ENCODE measurements at regions not wholly inside any gene's neighbourhood (a gene's known extent, or its start where the extent isn't known, plus 50 kb on each side); places are given as distances from the start of the nearest gene placed in this dataset.
"Not testable (repeated sequence)": the region's sequence is repeated elsewhere in the genome, so short reads cannot be mapped to it uniquely, and the experiment has no call there.

GRCh38 chr10:109308971-109309370, 614.3 kb downstream of the XPNPEP1 start:
- no peak overlapping the region for H3K9ac ChIP-seq
- in situ Hi-C loops (cut with MboI), result no loop called here
- H3K36me3 ChIP-seq (ENCODE audit: low read depth), result no peaks in the 10 kb centered on the region
- peaks cover 10% of the 10 kb centered on the region; the same call in 1 of the 2 replicates for H3K4me1 ChIP-seq (ENCODE audit: insufficient read depth)
- no peaks in the 10 kb centered on the region for H3K27me3 ChIP-seq (replicated peaks; ENCODE audit: insufficient read depth)
- H3K4me3 ChIP-seq, result no peak overlapping the region
- no peaks in the 10 kb centered on the region for H3F3A ChIP-seq (ENCODE audit: insufficient read depth)
- H2AFZ ChIP-seq, result no peak overlapping the region
- H3K27ac ChIP-seq, result no peak overlapping the region
- H4K20me1 ChIP-seq (ENCODE audit: insufficient read depth), result no peaks in the 10 kb centered on the region
- no peaks in the 10 kb centered on the region for H3K9me3 ChIP-seq (ENCODE audit: low read depth)
- no peaks in the 10 kb centered on the region for H3K79me2 ChIP-seq (ENCODE audit: insufficient read depth)
- DNase-seq, result no peak
- 60 to 61% methylated on average over 6 of the region's 6 CpGs for WGBS, 2 experiments (ENCODE audit: low coverage in 1 of 2, low lambda C conversion rate in 2 of 2, missing lambda C conversion rate in 2 of 2)
- H3K4me2 ChIP-seq (ENCODE audit: unreplicated experiment), result no peak overlapping the region
- TF ChIP-seq EZH2phosphoT487 (IDR thresholded peaks at IDR 0.05; ENCODE audit: insufficient read depth, low read depth), result no peak
- TF ChIP-seq EZH2 (IDR thresholded peaks at IDR 0.05; ENCODE audit: insufficient read depth, poor library complexity, severe bottlenecking), result no peak
- 0 out of 2 replicates have a peak, but pooled peaks cover 4% of the 10 kb centered on the region for H3K9me2 ChIP-seq (ENCODE audit: insufficient read depth)

GRCh38 chr10:109307102-109307501, 616.2 kb downstream of the XPNPEP1 start:
- 83 to 91% methylated on average over 5 of the region's 5 CpGs for WGBS, 2 experiments (ENCODE audit: low coverage in 1 of 2, low lambda C conversion rate in 2 of 2, missing lambda C conversion rate in 2 of 2)

DNA sequence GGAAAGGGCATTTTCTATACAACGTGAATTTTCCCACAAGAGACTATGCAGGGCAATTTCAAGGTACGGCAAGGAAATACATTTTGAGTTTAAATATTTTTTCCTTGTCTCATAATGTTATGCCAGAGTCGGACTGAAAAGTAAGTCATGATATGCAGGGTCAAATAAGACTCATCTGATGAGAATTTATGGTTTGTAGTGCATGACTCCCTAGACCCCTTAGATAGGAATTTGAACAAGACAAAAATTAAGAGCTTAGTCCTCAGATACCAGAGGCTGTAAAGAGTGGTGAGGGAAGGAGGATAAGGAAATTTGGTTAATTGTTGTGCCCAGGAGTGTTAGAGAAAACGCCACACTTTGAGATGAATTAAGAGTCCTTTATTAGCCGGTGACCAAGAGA, 616.6 kb downstream of the XPNPEP1 start:
- Histone ChIP-seq H3K9ac (no peak overlapping the region), H3K79me2 (ENCODE audit: insufficient read depth) (no peaks in the 10 kb centered on the region), H3K4me2 (ENCODE audit: unreplicated experiment) (no peak overlapping the region), H4K20me1 (ENCODE audit: insufficient read depth) (no peaks in the 10 kb centered on the region), H3K27ac (no peak overlapping the region), H3K4me3 (no peak overlapping the region), H3K36me3 (ENCODE audit: low read depth) (no peaks in the 10 kb centered on the region), H3K27me3 (replicated peaks; ENCODE audit: insufficient read depth) (no peaks in the 10 kb centered on the region), H3K4me1 (ENCODE audit: insufficient read depth) (peaks cover 10% of the 10 kb centered on the region; the same call in 1 of the 2 replicates), H2AFZ (no peak overlapping the region), H3K9me2 (ENCODE audit: insufficient read depth) (0 out of 2 replicates have a peak, but pooled peaks cover 6% of the 10 kb centered on the region), H3F3A (ENCODE audit: insufficient read depth) (no peaks in the 10 kb centered on the region), H3K9me3 (ENCODE audit: low read depth) (no peaks in the 10 kb centered on the region)
- DNase-seq, result no peak
- WGBS, 2 experiments (ENCODE audit: low coverage in 1 of 2, low lambda C conversion rate in 2 of 2, missing lambda C conversion rate in 2 of 2), result 69 to 76% methylated on average over 5 of the region's 5 CpGs
- in situ Hi-C loops (cut with MboI), result no loop called here
- no peak for TF ChIP-seq EZH2 (IDR thresholded peaks at IDR 0.05; ENCODE audit: insufficient read depth, poor library complexity, severe bottlenecking)
- TF ChIP-seq EZH2phosphoT487 (IDR thresholded peaks at IDR 0.05; ENCODE audit: insufficient read depth, low read depth), result no peak

More at GRCh38 chr10:109307102-109307501, 616.2 kb downstream of the XPNPEP1 start:
- H3K9me2 ChIP-seq (ENCODE audit: insufficient read depth); H3K9ac ChIP-seq; DNase-seq; H4K20me1 ChIP-seq (ENCODE audit: insufficient read depth); H3K36me3 ChIP-seq (ENCODE audit: low read depth); H3K4me2 ChIP-seq (ENCODE audit: unreplicated experiment); H3K27ac ChIP-seq; H3F3A ChIP-seq (ENCODE audit: insufficient read depth); H3K9me3 ChIP-seq (ENCODE audit: low read depth); H3K4me1 ChIP-seq (ENCODE audit: insufficient read depth); H2AFZ ChIP-seq; H3K27me3 ChIP-seq (replicated peaks; ENCODE audit: insufficient read depth); in situ Hi-C loops (cut with MboI); H3K79me2 ChIP-seq (ENCODE audit: insufficient read depth); H3K4me3 ChIP-seq: not testable (repeated sequence)

DNA sequence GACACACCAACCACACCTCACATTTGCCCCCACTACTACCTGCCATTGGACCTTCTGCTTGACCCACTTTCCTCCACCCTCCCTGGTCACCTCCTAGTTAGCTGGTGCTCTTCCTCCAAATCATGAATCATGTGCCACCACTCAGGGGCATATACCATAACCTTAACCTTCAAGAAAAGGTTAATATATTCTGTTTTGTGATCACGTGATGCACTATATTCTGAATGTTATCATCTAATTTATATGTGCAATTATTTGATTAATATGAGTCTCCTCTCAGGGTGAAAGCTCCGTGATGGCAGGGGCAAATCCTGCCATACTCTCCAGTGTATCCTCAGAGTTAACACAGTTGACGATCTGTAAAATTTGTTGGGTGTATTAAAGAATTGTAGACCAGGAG, 635.5 kb downstream of the XPNPEP1 start:
- H3K9me2 ChIP-seq (ENCODE audit: insufficient read depth), result no peaks in the 10 kb centered on the region
- H3K9ac ChIP-seq, result no peak overlapping the region
- H2AFZ ChIP-seq, result no peak overlapping the region
- H3K36me3 ChIP-seq (ENCODE audit: low read depth), result no peaks in the 10 kb centered on the region
- peaks cover 16% of the 10 kb centered on the region for H3K4me1 ChIP-seq (ENCODE audit: insufficient read depth)
- 0 out of 2 replicates have a peak, but pooled peaks cover 5% of the 10 kb centered on the region for H3F3A ChIP-seq (ENCODE audit: insufficient read depth)
- WGBS, 2 experiments (ENCODE audit: low coverage in 1 of 2, low lambda C conversion rate in 2 of 2, missing lambda C conversion rate in 2 of 2), result 72 to 78% methylated on average over 3 of the region's 3 CpGs
- no peak for DNase-seq
- TF ChIP-seq EZH2 (IDR thresholded peaks at IDR 0.05; ENCODE audit: insufficient read depth, poor library complexity, severe bottlenecking) (no peak), EZH2phosphoT487 (IDR thresholded peaks at IDR 0.05; ENCODE audit: insufficient read depth, low read depth) (no peak)
- H3K9me3 ChIP-seq (ENCODE audit: low read depth), result no peaks in the 10 kb centered on the region
- H3K4me3 ChIP-seq, result no peak overlapping the region
- in situ Hi-C loops (cut with MboI), result no loop called here
- H3K27me3 ChIP-seq (replicated peaks; ENCODE audit: insufficient read depth), result no peaks in the 10 kb centered on the region
- no peaks in the 10 kb centered on the region for H4K20me1 ChIP-seq (ENCODE audit: insufficient read depth)
- H3K79me2 ChIP-seq (ENCODE audit: insufficient read depth), result no peaks in the 10 kb centered on the region
- H3K4me2 ChIP-seq (ENCODE audit: unreplicated experiment), result no peak overlapping the region
- no peak overlapping the region for H3K27ac ChIP-seq

- Histone ChIP-seq H3K4me3 (peak overlapping the region; percentile 44; the same call in 1 of the 2 replicates), H3K27ac (peak overlapping the region; percentile 47), H3K4me1 (ENCODE audit: insufficient read depth) (peaks cover 32% of the 10 kb centered on the region), H3K9me2 (ENCODE audit: insufficient read depth) (no peaks in the 10 kb centered on the region), H3F3A (ENCODE audit: insufficient read depth) (peaks cover 14% of the 10 kb centered on the region; the same call in 1 of the 2 replicates), H3K9me3 (ENCODE audit: low read depth) (no peaks in the 10 kb centered on the region), H3K4me2 (ENCODE audit: unreplicated experiment) (peak overlapping the region; percentile 74), H3K27me3 (replicated peaks; ENCODE audit: insufficient read depth) (no peaks in the 10 kb centered on the region), H2AFZ (no peak overlapping the region), H4K20me1 (ENCODE audit: insufficient read depth) (no peaks in the 10 kb centered on the region), H3K9ac (no peak overlapping the region), H3K79me2 (ENCODE audit: insufficient read depth) (no peaks in the 10 kb centered on the region), H3K36me3 (ENCODE audit: low read depth) (no peaks in the 10 kb centered on the region)
- peak; percentile 83 for DNase-seq
- in situ Hi-C loops (cut with MboI), result no loop called here
- TF ChIP-seq EZH2 (IDR thresholded peaks at IDR 0.05; ENCODE audit: insufficient read depth, poor library complexity, severe bottlenecking) (no peak), EZH2phosphoT487 (IDR thresholded peaks at IDR 0.05; ENCODE audit: insufficient read depth, low read depth) (no peak)
These were observed 640.8 kb downstream of the XPNPEP1 start for GRCh38 chr10:109282510-109282909.

Measured in GM23248 (cell line).